ENCODE measurements at regions not wholly inside any gene's neighbourhood (a gene's known extent, or its start where the extent isn't known, plus 50 kb on each side); places are given as distances from the start of the nearest gene placed in this dataset.

- POLR2A ChIA-PET = no interaction called here
- H3K4me1 ChIP-seq (ENCODE audit: control insufficient read depth, insufficient read depth, low read length) = no peaks in the 10 kb centered on the region
These were observed 82.1 kb downstream of the PDGFA start for GRCh38 chr7:437329-438251.

DNA sequence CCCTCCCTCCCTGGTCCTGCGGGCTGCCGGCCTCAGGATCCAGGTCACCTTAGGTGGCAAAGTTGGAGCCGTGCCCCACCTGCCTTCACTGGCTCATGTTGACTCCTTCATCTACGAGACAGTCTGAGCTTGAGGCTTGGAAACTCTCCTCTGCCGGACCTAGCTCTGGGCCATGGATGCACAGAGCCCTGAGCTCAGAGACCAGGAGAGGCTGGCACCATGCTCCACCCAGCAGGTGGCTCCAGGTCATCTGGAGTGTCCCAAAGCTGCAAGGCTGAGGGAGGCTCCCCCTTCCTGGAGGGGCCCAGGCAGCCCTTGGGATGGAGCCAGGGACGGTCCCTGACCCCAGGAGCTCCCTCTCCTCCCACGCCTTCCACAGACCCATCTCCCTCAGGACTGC lies 81.3 kb downstream of the PDGFA start:
- no peak overlapping the region for H3K27ac ChIP-seq (ENCODE audit: extremely low read depth, low read depth, low read length)
- H3K36me3 ChIP-seq (ENCODE audit: control insufficient read depth in 2 of 2, insufficient read depth in 1 of 2, low read length in 2 of 2) = no peaks in the 10 kb centered on the region
- H3K4me3 ChIP-seq (ENCODE audit: low read depth, low read length) = no peak overlapping the region
- POLR2A ChIA-PET = no interaction called here
- H3K9me3 ChIP-seq (ENCODE audit: control insufficient read depth, insufficient read depth, low read depth, low read length) = no peaks in the 10 kb centered on the region
- H3K4me1 ChIP-seq (ENCODE audit: control insufficient read depth, insufficient read depth, low read length) = no peaks in the 10 kb centered on the region
- no peak for TF ChIP-seq ZNF704 (tag by site-specific recombination; IDR thresholded peaks at IDR 0.05)
- 0 out of 2 replicates have a peak, but pooled peaks have one; percentile 5 for TF ChIP-seq ZIC2 (tag by site-specific recombination; IDR thresholded peaks at IDR 0.05)
- CTCF ChIA-PET = no interaction called here

More at GRCh38 chr7:437329-438251, 82.1 kb downstream of the PDGFA start:
- Histone ChIP-seq H3K36me3 (ENCODE audit: control insufficient read depth in 2 of 2, insufficient read depth in 1 of 2, low read length in 2 of 2) (no peaks in the 10 kb centered on the region), H3K27ac (ENCODE audit: extremely low read depth, low read depth, low read length) (no peak overlapping the region), H3K9me3 (ENCODE audit: control insufficient read depth, insufficient read depth, low read depth, low read length) (no peaks in the 10 kb centered on the region), H3K4me3 (ENCODE audit: low read depth, low read length) (no peak overlapping the region)
- CTCF ChIA-PET = interaction anchor here (0.6 to 0.8 kb wide), 2 partner anchors 263 to 329 kb away, joined by 3 to 5 read pairs; no protein-coding TSS in a partner anchor
- no peak for TF ChIP-seq TSHZ1 (tag by site-specific recombination; IDR thresholded peaks at IDR 0.05; ENCODE audit: borderline replicate concordance)
- TF ChIP-seq ZFP37 (tag by site-specific recombination; IDR thresholded peaks at IDR 0.05) = no peak
- no peak for TF ChIP-seq ZNF596 (tag by site-specific recombination; IDR thresholded peaks at IDR 0.05)
- TF ChIP-seq, protein P1, sequence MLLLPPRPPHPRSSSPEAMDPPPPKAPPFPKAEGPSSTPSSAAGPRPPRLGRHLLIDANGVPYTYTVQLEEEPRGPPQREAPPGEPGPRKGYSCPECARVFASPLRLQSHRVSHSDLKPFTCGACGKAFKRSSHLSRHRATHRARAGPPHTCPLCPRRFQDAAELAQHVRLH (tag by site-specific recombination; IDR thresholded peaks at IDR 0.05) = no peak
- TF ChIP-seq, protein P2, sequence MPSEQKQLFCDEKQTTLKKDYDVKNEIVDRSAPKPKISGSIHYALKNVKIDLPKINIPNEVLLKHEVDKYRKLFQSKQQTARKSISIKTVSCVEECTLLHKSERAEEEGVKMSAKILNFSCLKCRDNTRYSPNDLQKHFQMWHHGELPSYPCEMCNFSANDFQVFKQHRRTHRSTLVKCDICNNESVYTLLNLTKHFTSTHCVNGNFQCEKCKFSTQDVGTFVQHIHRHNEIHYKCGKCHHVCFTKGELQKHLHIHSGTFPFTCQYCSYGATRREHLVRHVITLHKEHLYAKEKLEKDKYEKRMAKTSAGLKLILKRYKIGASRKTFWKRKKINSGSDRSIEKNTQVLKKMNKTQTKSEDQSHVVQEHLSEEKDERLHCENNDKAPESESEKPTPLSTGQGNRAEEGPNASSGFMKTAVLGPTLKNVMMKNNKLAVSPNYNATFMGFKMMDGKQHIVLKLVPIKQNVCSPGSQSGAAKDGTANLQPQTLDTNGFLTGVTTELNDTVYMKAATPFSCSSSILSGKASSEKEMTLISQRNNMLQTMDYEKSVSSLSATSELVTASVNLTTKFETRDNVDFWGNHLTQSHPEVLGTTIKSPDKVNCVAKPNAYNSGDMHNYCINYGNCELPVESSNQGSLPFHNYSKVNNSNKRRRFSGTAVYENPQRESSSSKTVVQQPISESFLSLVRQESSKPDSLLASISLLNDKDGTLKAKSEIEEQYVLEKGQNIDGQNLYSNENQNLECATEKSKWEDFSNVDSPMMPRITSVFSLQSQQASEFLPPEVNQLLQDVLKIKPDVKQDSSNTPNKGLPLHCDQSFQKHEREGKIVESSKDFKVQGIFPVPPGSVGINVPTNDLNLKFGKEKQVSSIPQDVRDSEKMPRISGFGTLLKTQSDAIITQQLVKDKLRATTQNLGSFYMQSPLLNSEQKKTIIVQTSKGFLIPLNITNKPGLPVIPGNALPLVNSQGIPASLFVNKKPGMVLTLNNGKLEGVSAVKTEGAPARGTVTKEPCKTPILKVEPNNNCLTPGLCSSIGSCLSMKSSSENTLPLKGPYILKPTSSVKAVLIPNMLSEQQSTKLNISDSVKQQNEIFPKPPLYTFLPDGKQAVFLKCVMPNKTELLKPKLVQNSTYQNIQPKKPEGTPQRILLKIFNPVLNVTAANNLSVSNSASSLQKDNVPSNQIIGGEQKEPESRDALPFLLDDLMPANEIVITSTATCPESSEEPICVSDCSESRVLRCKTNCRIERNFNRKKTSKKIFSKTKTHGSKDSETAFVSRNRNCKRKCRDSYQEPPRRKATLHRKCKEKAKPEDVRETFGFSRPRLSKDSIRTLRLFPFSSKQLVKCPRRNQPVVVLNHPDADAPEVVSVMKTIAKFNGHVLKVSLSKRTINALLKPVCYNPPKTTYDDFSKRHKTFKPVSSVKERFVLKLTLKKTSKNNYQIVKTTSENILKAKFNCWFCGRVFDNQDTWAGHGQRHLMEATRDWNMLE (tag by site-specific recombination; conservative IDR thresholded peaks at IDR 0.05; ENCODE audit: low read depth) = no peak
- TF ChIP-seq ZFHX2 (tag by site-specific recombination; conservative IDR thresholded peaks at IDR 0.05) = 0 out of 2 replicates have a peak, but pooled peaks have one; percentile 39
- no peak for TF ChIP-seq ZNF391 (tag by site-specific recombination; IDR thresholded peaks at IDR 0.05; ENCODE audit: borderline replicate concordance, low read depth)

All from HEK293 (cell line).